OCI-LY1 (cell line): ENCODE measurements at regions not wholly inside any gene's neighbourhood (a gene's known extent, or its start where the extent isn't known, plus 50 kb on each side); places are given as distances from the start of the nearest gene placed in this dataset.

Source experiments
- H2AFZ ChIP-seq: fragments of 200-600 bp; sonication (generic), shearing (Covaris generic); 2 replicates; pipeline ENCODE4 v1.6.0; 2014; ENCODE audit warnings: antibody characterized with exemption, mild to moderate bottlenecking, low read length
- H3F3A ChIP-seq: fragments of 200-600 bp; sonication (generic), shearing (Covaris generic); 2 replicates; pipeline ENCODE4 v1.6.0; 2014; ENCODE audit warnings: mild to moderate bottlenecking, antibody characterized with exemption, low read length, moderate library complexity; ENCODE audit not compliant: insufficient read depth
- H3K27ac ChIP-seq: fragments of 200-600 bp; sonication (generic); 2 replicates; pipeline ENCODE4 v1.5.1; 2014; ENCODE audit warnings: low read length, mixed run types, mild to moderate bottlenecking, low read depth; ENCODE audit not compliant: poor library complexity, severe bottlenecking
- H3K27me3 ChIP-seq: fragments of 200-600 bp; sonication (generic); 2 replicates; pipeline ENCODE4 v1.6.0; 2014; ENCODE audit warnings: antibody characterized with exemption, mild to moderate bottlenecking, low read length, moderate library complexity; ENCODE audit not compliant: insufficient read depth
- H3K36me3 ChIP-seq: fragments of 200-600 bp; sonication (generic); 2 replicates; pipeline ENCODE4 v1.6.1; 2014; ENCODE audit warnings: mild to moderate bottlenecking, antibody characterized with exemption, low read length, moderate library complexity, mixed read lengths; ENCODE audit not compliant: insufficient read depth
- H3K4me1 ChIP-seq: fragments of 200-600 bp; sonication (generic); 2 replicates; pipeline ENCODE4 v1.5.1; 2014; ENCODE audit warnings: mild to moderate bottlenecking, low read length, moderate library complexity; ENCODE audit not compliant: insufficient read depth, severe bottlenecking
- H3K4me2 ChIP-seq: fragments of 200-600 bp; sonication (generic), shearing (Covaris generic); 2 replicates; pipeline ENCODE4 v1.6.1; 2014; ENCODE audit warnings: low read length
- H3K4me3 ChIP-seq: fragments of 200-600 bp; sonication (generic); 2 replicates; pipeline ENCODE4 v1.5.1; 2014; ENCODE audit warnings: low read length, low read depth, mild to moderate bottlenecking, mixed read lengths; ENCODE audit not compliant: poor library complexity, severe bottlenecking
- H3K79me2 ChIP-seq: fragments of 200-600 bp; shearing (Covaris generic); 2 replicates; pipeline ENCODE4 v1.6.1; 2016; ENCODE audit warnings: mixed run types, low read length, mixed read lengths; ENCODE audit not compliant: insufficient read depth
- H3K9ac ChIP-seq: fragments of 200-600 bp; sonication (generic), shearing (Covaris generic); 2 replicates; pipeline ENCODE4 v1.6.1; 2014; ENCODE audit warnings: mild to moderate bottlenecking, low read length, mixed read lengths
- H3K9me2 ChIP-seq: fragments of 200-600 bp; sonication (generic), shearing (Covaris generic); 2 replicates; pipeline ENCODE4 v1.6.1; 2014; ENCODE audit warnings: low read depth, mild to moderate bottlenecking, low read length, mixed read lengths
- H3K9me3 ChIP-seq: fragments of 200-600 bp; shearing (Covaris generic); 2 replicates; pipeline ENCODE4 v1.6.1; 2014; ENCODE audit warnings: low read length, mixed read lengths
- H4K20me1 ChIP-seq: fragments of 200-600 bp; sonication (generic), shearing (Covaris generic); 2 replicates; pipeline ENCODE4 v1.6.0; 2016; ENCODE audit warnings: mild to moderate bottlenecking, low read length; ENCODE audit not compliant: insufficient read depth
- EZH2 ChIP-seq: fragments of 200-600 bp; sonication (generic), shearing (Covaris generic); IDR thresholded peaks from 2 replicates; pipeline ENCODE4 v1.8.0; 2017; ENCODE audit warnings: borderline replicate concordance, mixed run types, mild to moderate bottlenecking, antibody characterized with exemption, low read length, moderate library complexity, mixed read lengths
- TF ChIP-seq, protein P1 (sequence below): fragments of 200-600 bp; sonication (generic), shearing (Covaris generic); IDR thresholded peaks from 2 replicates; pipeline ENCODE4 v1.5.1; 2017; ENCODE audit warnings: mild to moderate bottlenecking, antibody characterized with exemption, low read length, moderate library complexity, mixed read lengths

DNA sequence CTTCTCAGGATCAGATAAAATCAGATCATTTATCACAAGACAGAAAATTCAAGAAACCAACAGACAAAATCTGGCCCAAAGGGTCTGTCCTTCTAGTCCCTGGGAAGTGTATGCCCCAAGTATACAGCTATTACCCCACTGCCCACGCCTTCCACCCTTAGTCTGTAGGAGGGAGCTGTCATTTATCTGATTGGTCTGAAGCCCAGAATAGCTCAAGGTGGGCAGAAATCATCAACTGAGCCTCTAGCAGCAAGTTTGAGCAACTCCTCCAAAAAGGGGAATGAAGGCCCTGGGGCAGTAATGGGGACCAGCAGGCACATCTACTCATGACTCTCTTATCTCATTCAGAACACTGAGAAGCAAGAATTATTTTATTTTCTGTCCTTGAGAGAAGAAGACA lies 126.9 kb downstream of the MATN1 start:
- Histone ChIP-seq H4K20me1 (no peaks in the 10 kb centered on the region), H3K4me1 (no peaks in the 10 kb centered on the region), H3K79me2 (no peaks in the 10 kb centered on the region), H3K9me3 (no peaks in the 10 kb centered on the region), H3K4me2 (no peak overlapping the region), H2AFZ (no peak overlapping the region), H3K4me3 (no peak overlapping the region), H3K27ac (no peak overlapping the region), H3K36me3 (no peaks in the 10 kb centered on the region), H3K9me2 (no peaks in the 10 kb centered on the region), H3K9ac (no peak overlapping the region), H3K27me3 (no peaks in the 10 kb centered on the region), H3F3A (no peaks in the 10 kb centered on the region)
- TF ChIP-seq, protein P1, sequence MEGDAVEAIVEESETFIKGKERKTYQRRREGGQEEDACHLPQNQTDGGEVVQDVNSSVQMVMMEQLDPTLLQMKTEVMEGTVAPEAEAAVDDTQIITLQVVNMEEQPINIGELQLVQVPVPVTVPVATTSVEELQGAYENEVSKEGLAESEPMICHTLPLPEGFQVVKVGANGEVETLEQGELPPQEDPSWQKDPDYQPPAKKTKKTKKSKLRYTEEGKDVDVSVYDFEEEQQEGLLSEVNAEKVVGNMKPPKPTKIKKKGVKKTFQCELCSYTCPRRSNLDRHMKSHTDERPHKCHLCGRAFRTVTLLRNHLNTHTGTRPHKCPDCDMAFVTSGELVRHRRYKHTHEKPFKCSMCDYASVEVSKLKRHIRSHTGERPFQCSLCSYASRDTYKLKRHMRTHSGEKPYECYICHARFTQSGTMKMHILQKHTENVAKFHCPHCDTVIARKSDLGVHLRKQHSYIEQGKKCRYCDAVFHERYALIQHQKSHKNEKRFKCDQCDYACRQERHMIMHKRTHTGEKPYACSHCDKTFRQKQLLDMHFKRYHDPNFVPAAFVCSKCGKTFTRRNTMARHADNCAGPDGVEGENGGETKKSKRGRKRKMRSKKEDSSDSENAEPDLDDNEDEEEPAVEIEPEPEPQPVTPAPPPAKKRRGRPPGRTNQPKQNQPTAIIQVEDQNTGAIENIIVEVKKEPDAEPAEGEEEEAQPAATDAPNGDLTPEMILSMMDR: no peak
- no peak for TF ChIP-seq EZH2

DNA sequence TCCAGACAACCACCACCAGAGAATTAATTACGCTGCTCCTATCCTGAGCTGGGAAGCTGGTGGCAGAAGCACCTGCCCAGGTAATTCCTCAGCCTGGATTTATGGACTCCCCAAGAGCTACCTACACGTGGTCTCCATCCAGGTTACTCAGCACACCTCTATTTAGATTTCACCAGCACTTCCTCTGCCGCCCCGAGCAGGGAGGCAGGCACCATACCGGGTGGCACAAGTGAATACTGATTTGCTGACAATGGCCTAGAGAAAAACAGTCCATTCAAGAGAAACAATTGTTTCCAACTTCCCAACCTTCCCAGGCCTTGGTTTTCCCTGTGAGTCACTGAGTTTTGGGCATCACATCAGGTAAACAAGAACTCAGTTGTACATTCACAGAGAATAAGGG lies 134.3 kb downstream of the MATN1 start:
- Histone ChIP-seq H3K4me3 (no peak overlapping the region), H3K9me2 (no peaks in the 10 kb centered on the region), H3F3A (no peaks in the 10 kb centered on the region), H3K9me3 (no peaks in the 10 kb centered on the region), H3K4me2 (no peak overlapping the region), H3K9ac (no peak overlapping the region), H3K36me3 (no peaks in the 10 kb centered on the region), H3K27ac (no peak overlapping the region), H3K79me2 (no peaks in the 10 kb centered on the region), H4K20me1 (no peaks in the 10 kb centered on the region), H3K4me1 (no peaks in the 10 kb centered on the region), H2AFZ (no peak overlapping the region), H3K27me3 (no peaks in the 10 kb centered on the region)
- TF ChIP-seq EZH2: no peak
- TF ChIP-seq, protein P1: no peak

DNA sequence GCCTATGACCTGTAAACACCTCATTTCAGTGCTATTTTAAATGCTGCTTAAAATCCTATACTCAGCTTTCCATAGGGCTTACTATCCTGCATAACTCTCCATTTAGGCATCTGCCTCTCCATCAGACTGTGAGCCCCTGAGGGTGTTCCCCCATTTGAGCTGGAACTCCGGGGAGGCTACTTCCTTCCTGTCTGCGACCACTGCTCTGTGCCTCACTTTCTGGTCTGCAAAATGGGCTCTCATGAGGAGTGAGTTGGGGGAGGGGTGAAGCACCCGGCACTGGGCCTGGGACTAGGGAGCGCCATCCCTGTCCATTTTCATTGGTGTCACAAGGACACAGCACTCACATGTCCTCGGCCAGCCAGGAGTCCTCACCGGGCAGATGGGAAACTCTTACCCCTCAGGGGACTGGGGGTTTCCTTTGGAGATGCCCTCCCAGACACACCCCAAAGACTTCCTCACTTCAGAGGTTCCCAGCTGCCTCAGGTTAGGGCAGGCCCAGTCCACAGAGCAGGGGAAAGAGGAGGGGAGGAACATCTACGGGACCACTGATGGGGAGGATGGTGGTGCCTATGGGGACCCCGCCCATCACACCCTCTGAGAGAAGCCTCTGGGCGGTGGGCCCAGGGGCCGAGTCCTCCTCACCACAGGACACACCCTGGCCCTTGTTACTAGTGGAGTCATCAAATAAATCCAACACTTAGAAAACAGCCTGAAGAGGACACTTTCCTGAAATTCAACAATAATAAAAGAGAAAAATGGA lies 134.9 kb downstream of the MATN1 start:
- H3F3A ChIP-seq: no peaks in the 10 kb centered on the region
- no peaks in the 10 kb centered on the region for H4K20me1 ChIP-seq
- H3K79me2 ChIP-seq: no peaks in the 10 kb centered on the region
- no peak overlapping the region for H3K9ac ChIP-seq
- no peak overlapping the region for H3K4me2 ChIP-seq
- H3K27ac ChIP-seq: no peak overlapping the region
- no peak overlapping the region for H3K4me3 ChIP-seq
- no peaks in the 10 kb centered on the region for H3K4me1 ChIP-seq
- H3K9me3 ChIP-seq: no peaks in the 10 kb centered on the region
- H3K9me2 ChIP-seq: no peaks in the 10 kb centered on the region
- H3K36me3 ChIP-seq: no peaks in the 10 kb centered on the region
- no peak overlapping the region for H2AFZ ChIP-seq
- no peaks in the 10 kb centered on the region for H3K27me3 ChIP-seq
- TF ChIP-seq, protein P1: no peak
- no peak for TF ChIP-seq EZH2
